ENCODE measurements at regions not wholly inside any gene's neighbourhood (a gene's known extent, or its start where the extent isn't known, plus 50 kb on each side); places are given as distances from the start of the nearest gene placed in this dataset.

DNA sequence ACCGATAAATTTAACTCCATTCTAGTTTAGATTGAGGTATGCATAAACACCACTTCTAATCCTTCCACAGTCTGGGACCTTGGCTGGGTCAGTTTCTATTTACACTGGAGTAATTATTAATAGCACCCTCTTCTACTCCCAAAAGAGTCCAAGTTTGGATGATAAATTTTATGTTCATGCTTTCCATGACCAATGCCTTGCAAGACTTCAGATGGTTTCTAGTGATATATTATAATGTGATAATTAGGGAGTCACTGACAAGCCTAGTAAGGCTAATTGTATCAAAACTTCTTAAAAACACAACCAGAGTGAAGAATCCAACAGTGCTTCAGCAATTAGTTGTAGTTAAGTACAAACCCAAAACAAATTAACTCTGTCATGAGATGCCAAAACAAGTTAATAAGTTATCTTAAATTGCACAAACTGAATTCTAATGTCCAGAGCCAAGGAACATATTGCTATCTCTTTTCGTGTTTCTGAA is 489.6 kb downstream of the TTLL7 start:
- no peak for TF ChIP-seq ZBTB7A (IDR thresholded peaks at IDR 0.05; ENCODE audit: low read depth)
- no peak for TF ChIP-seq CEBPB (IDR thresholded peaks at IDR 0.05)
- TF ChIP-seq EGR1 (IDR thresholded peaks at IDR 0.05) = no peak
- no peak for TF ChIP-seq YY1 (IDR thresholded peaks at IDR 0.05; ENCODE audit: low read depth)
- no peak for TF ChIP-seq EP300 (IDR thresholded peaks at IDR 0.05; ENCODE audit: borderline replicate concordance)
- TF ChIP-seq, protein P1, sequence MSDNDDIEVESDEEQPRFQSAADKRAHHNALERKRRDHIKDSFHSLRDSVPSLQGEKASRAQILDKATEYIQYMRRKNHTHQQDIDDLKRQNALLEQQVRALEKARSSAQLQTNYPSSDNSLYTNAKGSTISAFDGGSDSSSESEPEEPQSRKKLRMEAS (IDR thresholded peaks at IDR 0.05) = no peak
- TF ChIP-seq NFIC (IDR thresholded peaks at IDR 0.05) = no peak
- no peak for TF ChIP-seq REST (IDR thresholded peaks at IDR 0.05; ENCODE audit: low read depth)
- TF ChIP-seq TEAD4 (IDR thresholded peaks at IDR 0.05) = no peak
- TF ChIP-seq TAF1 (IDR thresholded peaks at IDR 0.05; ENCODE audit: low read depth) = no peak

Measured in Ishikawa (cell line).